Gastroesophageal sphincter (tissue), 4 donors: ENCODE measurements at regions not wholly inside any gene's neighbourhood (a gene's known extent, or its start where the extent isn't known, plus 50 kb on each side); places are given as distances from the start of the nearest gene placed in this dataset.

Source experiments
- ATAC-seq: fragments of 150-250 bp; one replicate; pipeline ENCODE4 v1.9.1; 2016; ENCODE audit warnings: mild to moderate bottlenecking, moderate library complexity
- H3K27ac ChIP-seq, 4 donors: fragments of 200-600 bp; sonication (generic) in 3 of 4; 1 replicate in 3 of 4; 2 replicates in 1 of 4; pipeline ENCODE4 v1.5.1; 2016 to 2019
- H3K27me3 ChIP-seq: fragments of 200-600 bp; sonication (generic); one replicate; pipeline ENCODE4 v1.5.1; 2019
- H3K36me3 ChIP-seq, 2 donors: fragments of 200-600 bp; sonication (generic); one replicate each; pipeline ENCODE4 v1.5.1; 2019; ENCODE audit warnings: control low read depth in 1 of 2
- H3K4me1 ChIP-seq, 3 donors: fragments of 200-600 bp; sonication (generic); 1 replicate in 2 of 3; 2 replicates in 1 of 3; pipeline ENCODE4 v1.5.1; 2016 to 2019; ENCODE audit warnings: control low read depth in 2 of 3
- H3K4me3 ChIP-seq, 2 donors: fragments of 200-600 bp; sonication (generic); one replicate each; pipeline ENCODE4 v1.5.1; 2019; ENCODE audit warnings: mild to moderate bottlenecking in 1 of 2, moderate library complexity in 1 of 2
- H3K9me3 ChIP-seq, 3 donors: fragments of 200-600 bp; sonication (generic); one replicate each; pipeline ENCODE4 v1.5.1; 2017 to 2019; ENCODE audit warnings: control low read depth in 2 of 3
- EP300 ChIP-seq: sonication (generic); formaldehyde crosslinking; IDR thresholded peaks from one replicate; pipeline ENCODE4 v1.6.1; 2017; ENCODE audit warnings: antibody characterized with exemption, mild to moderate bottlenecking
- POLR2A ChIP-seq, 2 donors: fragments of 450-650 bp; IDR thresholded peaks; one replicate each; pipeline ENCODE4 v1.6.1; 2017; ENCODE audit warnings: antibody characterized with exemption in 2 of 2, mild to moderate bottlenecking in 2 of 2, moderate library complexity in 1 of 2
- POLR2AphosphoS5 ChIP-seq: sonication (generic); formaldehyde crosslinking; IDR thresholded peaks from one replicate; pipeline ENCODE4 v1.6.1; 2017; ENCODE audit warnings: antibody characterized with exemption
- WGBS, 2 donors: methylation state at CpG; one replicate each; pipeline ENCODE4 v1.1.5; 2018; ENCODE audit warnings: low coverage in 1 of 2; 5-methylcytosine and 5-hydroxymethylcytosine counted together
- TF ChIP-seq, protein P1 (sequence below), 4 experiments: fragments of 200-600 bp in 2 of 4; fragments of 450-650 bp in 2 of 4; sonication (generic) in 1 of 4; IDR thresholded peaks; one replicate each; pipeline ENCODE4 v1.5.1; 2017 to 2019; ENCODE audit warnings: antibody characterized with exemption in 4 of 4, mild to moderate bottlenecking in 2 of 4, moderate library complexity in 2 of 4

DNA sequence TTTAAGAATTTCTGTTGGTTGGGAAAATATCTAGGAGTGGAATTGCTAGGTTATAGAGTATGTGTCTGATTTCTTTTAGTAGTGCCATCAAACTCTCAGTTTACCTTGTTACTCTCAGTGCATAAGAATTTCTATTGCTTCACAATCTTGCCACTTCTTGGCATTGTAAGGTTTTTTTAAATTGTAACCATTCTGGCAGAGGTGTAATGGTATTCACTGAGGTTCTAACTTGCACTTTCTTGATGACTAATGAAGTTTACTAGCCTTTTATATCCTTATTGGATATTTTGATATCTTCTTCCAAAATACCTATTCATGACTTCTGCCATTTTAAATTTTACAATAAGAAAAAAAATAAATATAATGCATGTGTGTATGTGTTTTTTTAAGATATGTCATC is 478.0 kb downstream of the NAV3 start:
- H3K4me3 ChIP-seq: no peak overlapping the region
- no peaks in the 10 kb centered on the region for H3K4me1 ChIP-seq
- TF ChIP-seq POLR2AphosphoS5 (no peak), EP300 (no peak), POLR2A (IDR thresholded peaks at IDR 0.05) (no peak)
- TF ChIP-seq, protein P1, sequence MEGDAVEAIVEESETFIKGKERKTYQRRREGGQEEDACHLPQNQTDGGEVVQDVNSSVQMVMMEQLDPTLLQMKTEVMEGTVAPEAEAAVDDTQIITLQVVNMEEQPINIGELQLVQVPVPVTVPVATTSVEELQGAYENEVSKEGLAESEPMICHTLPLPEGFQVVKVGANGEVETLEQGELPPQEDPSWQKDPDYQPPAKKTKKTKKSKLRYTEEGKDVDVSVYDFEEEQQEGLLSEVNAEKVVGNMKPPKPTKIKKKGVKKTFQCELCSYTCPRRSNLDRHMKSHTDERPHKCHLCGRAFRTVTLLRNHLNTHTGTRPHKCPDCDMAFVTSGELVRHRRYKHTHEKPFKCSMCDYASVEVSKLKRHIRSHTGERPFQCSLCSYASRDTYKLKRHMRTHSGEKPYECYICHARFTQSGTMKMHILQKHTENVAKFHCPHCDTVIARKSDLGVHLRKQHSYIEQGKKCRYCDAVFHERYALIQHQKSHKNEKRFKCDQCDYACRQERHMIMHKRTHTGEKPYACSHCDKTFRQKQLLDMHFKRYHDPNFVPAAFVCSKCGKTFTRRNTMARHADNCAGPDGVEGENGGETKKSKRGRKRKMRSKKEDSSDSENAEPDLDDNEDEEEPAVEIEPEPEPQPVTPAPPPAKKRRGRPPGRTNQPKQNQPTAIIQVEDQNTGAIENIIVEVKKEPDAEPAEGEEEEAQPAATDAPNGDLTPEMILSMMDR (IDR thresholded peaks at IDR 0.05): no peak
- no peaks in the 10 kb centered on the region for H3K27me3 ChIP-seq
- no peak for ATAC-seq
- peaks cover 0 to 4% (median 0%) of the 10 kb centered on the region in 3 donors for H3K9me3 ChIP-seq
- H3K27ac ChIP-seq: no peak overlapping the region
- no peaks in the 10 kb centered on the region for H3K36me3 ChIP-seq

DNA sequence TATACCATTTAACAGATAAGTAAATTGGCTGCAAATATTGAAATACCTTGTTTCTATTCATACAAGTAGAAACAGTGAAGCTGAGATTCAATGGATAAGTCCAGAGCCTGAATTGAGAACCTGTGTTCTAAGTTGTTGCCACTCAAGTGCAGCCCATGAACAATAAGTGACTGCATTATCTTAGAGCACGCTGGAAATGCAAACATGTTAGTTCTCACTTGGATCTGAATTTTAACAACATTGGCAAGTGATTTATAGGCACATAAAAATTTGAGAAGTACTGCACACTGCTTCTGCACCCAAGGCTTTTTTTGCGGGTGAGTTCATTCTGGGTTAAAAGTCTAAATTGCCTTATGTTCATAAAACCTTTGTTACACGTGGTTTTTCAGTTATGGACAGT is 484.3 kb downstream of the NAV3 start:
- no peaks in the 10 kb centered on the region for H3K9me3 ChIP-seq
- TF ChIP-seq, protein P1 (IDR thresholded peaks at IDR 0.05): no peak
- TF ChIP-seq POLR2A (IDR thresholded peaks at IDR 0.05) (no peak), POLR2AphosphoS5 (no peak), EP300 (no peak)
- H3K36me3 ChIP-seq: no peaks in the 10 kb centered on the region
- H3K4me3 ChIP-seq: no peak overlapping the region
- no peak for ATAC-seq
- 59 to 72% methylated on average over 3 of the region's 3 CpGs for WGBS, 2 donors
- no peaks in the 10 kb centered on the region for H3K27me3 ChIP-seq
- H3K4me1 ChIP-seq: no peaks in the 10 kb centered on the region
- no peak overlapping the region for H3K27ac ChIP-seq

DNA sequence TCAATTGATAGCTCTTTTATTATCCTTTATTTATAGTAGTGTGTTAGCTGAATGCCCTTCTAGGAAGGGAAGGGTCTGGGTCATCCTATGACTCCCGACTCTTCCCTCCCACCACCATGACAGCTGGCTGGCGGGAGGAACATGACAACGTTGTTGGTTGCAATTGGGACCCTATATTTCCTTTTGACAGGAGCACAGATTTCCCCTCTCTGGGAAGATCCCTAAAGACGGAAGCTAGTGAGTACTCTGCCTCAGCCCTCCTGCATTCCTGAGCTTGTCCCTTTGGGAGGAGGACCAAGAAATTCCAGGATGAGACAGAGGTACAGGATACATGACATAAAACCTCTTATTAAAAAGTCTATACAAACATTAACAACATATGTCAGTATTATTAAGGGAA is 485.4 kb downstream of the NAV3 start:
- H3K4me1 ChIP-seq: no peaks in the 10 kb centered on the region
- no peaks in the 10 kb centered on the region for H3K36me3 ChIP-seq
- H3K9me3 ChIP-seq: no peaks in the 10 kb centered on the region
- WGBS, 2 donors: 21 to 43% methylated on average over 4 of the region's 4 CpGs
- no peak for TF ChIP-seq EP300
- TF ChIP-seq, protein P1 (IDR thresholded peaks at IDR 0.05): no peak
- no peak for TF ChIP-seq POLR2AphosphoS5
- TF ChIP-seq POLR2A (IDR thresholded peaks at IDR 0.05): no peak
- ATAC-seq: no peak
- no peaks in the 10 kb centered on the region for H3K27me3 ChIP-seq
- H3K4me3 ChIP-seq: no peak overlapping the region
- H3K27ac ChIP-seq: no peak overlapping the region

DNA sequence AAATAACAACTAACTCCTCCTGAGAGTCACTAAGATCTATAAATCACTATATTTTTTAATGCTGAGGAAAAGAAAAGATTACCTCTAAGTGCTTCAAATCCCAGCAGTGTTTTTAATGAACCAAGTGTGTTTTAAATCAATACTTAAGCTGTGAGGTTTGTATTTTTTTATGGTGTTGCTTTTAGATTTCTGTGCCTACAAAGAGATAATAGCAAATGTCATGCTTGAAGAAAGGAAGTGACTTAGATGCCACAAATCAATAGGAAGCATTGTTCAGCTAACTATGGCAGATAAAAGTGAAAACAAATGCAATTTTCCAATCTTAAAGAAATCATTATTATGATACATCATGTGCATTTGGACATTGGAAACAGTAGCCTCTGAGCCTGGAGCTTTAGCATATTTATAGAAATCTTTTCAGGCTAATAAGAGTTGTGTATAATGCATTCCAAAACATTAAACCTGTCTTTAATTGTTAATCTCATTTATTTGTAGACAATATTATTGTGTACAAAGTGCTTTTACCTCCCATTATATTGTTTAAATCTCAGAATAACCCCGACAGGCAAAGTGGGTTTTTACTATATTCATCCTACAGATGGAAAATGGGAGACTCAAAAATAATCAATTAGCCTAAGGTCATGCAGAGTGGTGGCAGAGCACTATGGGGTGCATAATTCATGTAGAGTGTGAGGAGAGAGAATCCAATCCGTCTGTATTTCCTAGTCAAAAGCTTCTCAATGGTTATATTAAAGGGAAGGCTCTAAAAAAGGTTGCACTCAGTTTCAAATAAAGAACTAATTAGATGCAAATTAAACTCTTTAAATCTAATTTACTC is 486.2 kb downstream of the NAV3 start:
- Histone ChIP-seq H3K4me1 (no peaks in the 10 kb centered on the region), H3K36me3 (no peaks in the 10 kb centered on the region), H3K27me3 (no peaks in the 10 kb centered on the region), H3K4me3 (no peak overlapping the region), H3K9me3 (no peaks in the 10 kb centered on the region), H3K27ac (no peak overlapping the region)
- no peak for ATAC-seq
- 78 to 88% methylated on average over 2 of the region's 2 CpGs for WGBS, 2 donors
- TF ChIP-seq, protein P1 (IDR thresholded peaks at IDR 0.05): no peak
- TF ChIP-seq POLR2A (IDR thresholded peaks at IDR 0.05) (no peak), POLR2AphosphoS5 (no peak), EP300 (no peak)

DNA sequence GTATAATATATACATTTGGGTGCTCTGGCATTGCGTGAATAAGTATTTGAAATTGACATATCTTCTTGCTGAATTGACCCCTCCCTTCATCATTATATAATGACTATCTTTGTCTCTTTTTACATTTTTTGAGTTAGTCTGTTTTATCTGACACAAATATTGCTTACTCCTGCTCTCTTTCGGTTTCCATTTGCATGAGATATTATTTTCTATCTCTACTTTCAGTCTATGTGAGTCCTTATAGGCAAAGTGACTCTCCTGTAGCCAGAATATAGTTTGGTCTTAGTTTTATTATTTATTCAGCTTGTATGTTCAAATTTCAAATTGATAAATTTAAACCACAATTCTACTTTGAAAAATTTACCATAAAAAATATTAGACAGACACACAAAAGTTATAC is 491.0 kb downstream of the NAV3 start:
- ATAC-seq: no peak

More for the DNA sequence above, 491.0 kb downstream of the NAV3 start:
- Histone ChIP-seq H3K27ac (no peak overlapping the region), H3K27me3 (no peaks in the 10 kb centered on the region), H3K9me3 (no peaks in the 10 kb centered on the region), H3K4me3 (no peak overlapping the region), H3K36me3 (no peaks in the 10 kb centered on the region), H3K4me1 (no peaks in the 10 kb centered on the region)
- 80 to 97% methylated on average over 2 of the region's 2 CpGs for whole genome bisulfite sequencing, 2 donors
- TF ChIP-seq, protein P1 (IDR thresholded peaks at IDR 0.05): no peak
- TF ChIP-seq POLR2A (IDR thresholded peaks at IDR 0.05) (no peak), POLR2AphosphoS5 (no peak), EP300 (no peak)
